GM12891 (cell line): ENCODE measurements at regions not wholly inside any gene's neighbourhood (a gene's known extent, or its start where the extent isn't known, plus 50 kb on each side); places are given as distances from the start of the nearest gene placed in this dataset.

Experiments used
- DNase-seq: peaks from one replicate; pipeline ENCODE4 v3.0.0; 2011; ENCODE audit warnings: low spot score; ENCODE audit not compliant: insufficient read length
- FAIRE-seq: peaks from 2 replicates; lab custom pipeline; 2011; peaks lifted over from hg19 to GRCh38; lab: Jason Lieb, UNC
- PAX5 ChIP-seq: IDR thresholded peaks from 2 replicates; pipeline ENCODE4 v1.6.1; 2011; ENCODE audit warnings: low read length, moderate library complexity, mild to moderate bottlenecking; ENCODE audit not compliant: insufficient read depth, severe bottlenecking
- POLR2A ChIP-seq: IDR thresholded peaks from 2 replicates; pipeline ENCODE4 v1.6.1; 2011; ENCODE audit warnings: low read depth, low read length, control low read depth
- POLR2AphosphoS5 ChIP-seq: IDR thresholded peaks from 2 replicates; pipeline ENCODE4 v1.6.1; 2011; ENCODE audit warnings: low read depth, low read length, control low read depth
- POU2F2 ChIP-seq: IDR thresholded peaks from 2 replicates; pipeline ENCODE4 v1.6.1; 2011; ENCODE audit warnings: low read depth, mild to moderate bottlenecking, control low read depth, low read length, moderate library complexity
- SPI1 ChIP-seq: IDR thresholded peaks from 2 replicates; pipeline ENCODE4 v1.6.1; 2011; ENCODE audit warnings: low read depth, low read length, control low read depth
- TAF1 ChIP-seq: IDR thresholded peaks from 2 replicates; pipeline ENCODE4 v1.6.1; 2011; ENCODE audit warnings: low read depth, low read length, control low read depth

DNA sequence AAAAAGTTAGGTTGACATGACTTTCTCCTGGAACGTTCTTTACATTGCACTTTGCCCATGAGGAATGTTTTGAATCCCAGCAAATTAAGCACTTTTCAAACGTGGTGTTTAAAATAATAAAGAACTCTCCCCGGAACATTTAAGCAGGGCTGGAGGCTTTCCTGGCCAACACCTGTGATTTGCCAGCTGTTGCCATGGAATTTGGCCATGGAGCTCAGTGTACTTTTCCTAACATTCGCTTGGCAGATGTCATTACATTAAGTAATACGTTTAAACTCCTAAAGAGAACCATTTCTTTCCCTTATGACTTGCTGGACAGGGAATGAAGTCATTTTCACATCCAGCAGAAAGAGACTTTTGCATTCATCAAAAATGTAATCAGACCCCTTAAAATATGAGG, 146.1 kb downstream of the GAS1 start:
- TF ChIP-seq SPI1 = no peak
- no peak for TF ChIP-seq POU2F2
- TF ChIP-seq TAF1 = no peak
- TF ChIP-seq POLR2AphosphoS5 = no peak
- TF ChIP-seq PAX5 = no peak
- no peak for TF ChIP-seq POLR2A
- FAIRE-seq (no peak), DNase-seq (no peak)

DNA sequence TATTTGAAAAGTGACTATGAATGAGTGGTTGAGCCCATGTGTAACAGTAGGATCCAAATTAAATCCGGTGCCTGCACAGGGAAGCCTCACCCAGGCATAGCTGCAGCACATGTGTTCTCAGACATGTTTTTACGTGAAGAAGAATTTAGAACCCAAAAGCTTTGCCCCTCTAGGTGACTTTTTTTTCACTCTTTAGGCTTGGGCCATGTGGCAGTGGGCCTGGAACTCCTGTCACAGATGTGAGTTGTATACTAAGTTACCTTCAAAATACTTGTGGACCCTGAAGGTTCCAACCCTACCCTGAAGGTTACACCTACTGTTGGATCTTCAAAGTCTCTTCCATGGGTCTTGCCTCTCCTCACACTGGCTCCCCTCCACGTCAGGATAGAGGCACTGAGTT, 146.6 kb downstream of the GAS1 start:
- FAIRE-seq (no peak), DNase-seq (no peak)
- no peak for TF ChIP-seq POU2F2
- TF ChIP-seq PAX5 = no peak
- no peak for TF ChIP-seq POLR2AphosphoS5
- TF ChIP-seq TAF1 = no peak
- no peak for TF ChIP-seq POLR2A
- no peak for TF ChIP-seq SPI1

DNA sequence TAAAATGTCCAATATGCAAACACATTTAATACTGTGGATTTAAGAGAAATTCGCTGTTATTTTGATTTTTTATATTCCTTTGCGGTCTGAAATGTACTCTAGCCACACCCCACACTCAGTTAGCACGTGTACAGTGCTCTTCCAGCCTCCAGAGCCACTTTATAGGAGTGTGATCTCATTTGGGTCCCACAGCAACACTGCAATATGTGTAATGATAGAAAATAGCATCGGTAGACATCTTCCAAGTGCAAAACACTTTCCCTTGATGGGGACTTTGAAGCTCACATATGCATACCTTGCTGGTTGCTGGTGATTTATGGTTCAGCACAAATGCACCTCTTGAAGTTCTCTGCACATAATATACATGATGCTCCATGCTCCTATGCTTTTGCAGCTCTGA, 148.3 kb downstream of the GAS1 start:
- DNase-seq (no peak), FAIRE-seq (no peak)
- TF ChIP-seq SPI1 (no peak), PAX5 (no peak)

DNA sequence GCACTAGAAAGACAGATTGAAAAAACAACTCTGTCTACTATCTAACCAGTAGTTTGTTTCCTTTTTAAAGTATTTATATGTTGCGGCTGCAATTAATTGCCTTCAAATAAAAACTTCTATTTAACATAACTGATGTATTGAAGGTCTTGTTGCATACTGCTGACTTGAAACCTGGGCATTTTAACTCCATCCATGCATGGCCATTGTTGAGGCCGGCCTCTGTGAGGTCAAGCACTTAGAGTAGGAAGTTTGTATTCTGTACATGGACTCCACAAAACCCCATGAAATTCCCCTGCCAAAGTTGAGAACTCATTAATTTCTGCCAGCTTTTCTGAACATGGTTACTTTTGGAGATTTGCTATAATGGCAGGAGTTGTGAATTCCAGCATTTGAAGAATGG, 150.6 kb downstream of the GAS1 start:
- no peak for DNase-seq
- TF ChIP-seq PAX5 (no peak), POU2F2 (no peak), SPI1 (no peak), POLR2A (no peak), POLR2AphosphoS5 (no peak), TAF1 (no peak)
- FAIRE-seq = no peak

DNA sequence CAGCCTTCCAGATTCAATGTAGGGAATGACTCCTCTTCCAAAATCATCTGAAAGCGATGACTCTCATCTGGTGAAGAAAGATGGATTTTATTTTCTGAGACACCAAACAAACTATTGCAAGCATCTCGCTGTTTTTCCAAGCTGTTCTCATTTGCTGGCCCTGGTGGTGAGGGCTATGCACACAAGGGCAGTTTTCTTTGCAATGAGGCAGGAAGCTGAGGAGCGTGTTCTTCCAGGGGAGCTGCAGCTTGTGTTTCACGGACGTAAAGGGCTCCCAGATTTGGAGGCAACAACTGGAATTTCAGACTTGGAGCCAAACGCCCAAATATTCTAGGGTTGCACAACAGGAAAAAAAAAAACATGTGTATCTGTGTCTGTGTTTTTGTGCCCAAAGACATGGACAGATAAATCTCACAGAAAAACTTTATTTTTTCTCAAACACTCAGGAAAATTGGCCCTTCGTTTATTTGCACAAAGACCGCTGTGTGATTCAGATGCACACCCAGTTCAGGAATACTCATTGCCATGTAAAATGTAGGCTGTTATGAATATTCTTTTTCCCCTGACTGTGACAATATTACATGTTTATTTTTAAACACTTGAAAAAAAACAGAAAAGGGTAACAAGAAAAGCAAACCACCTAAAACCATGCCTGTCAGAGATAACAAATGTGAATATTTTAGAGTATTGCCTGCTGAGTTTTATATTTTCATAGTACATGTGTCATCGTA, 151.3 kb downstream of the GAS1 start:
- no peak for TF ChIP-seq POU2F2
- TF ChIP-seq POLR2AphosphoS5 = no peak
- no peak for TF ChIP-seq TAF1
- no peak for TF ChIP-seq PAX5
- TF ChIP-seq POLR2A = no peak
- TF ChIP-seq SPI1 = no peak
- FAIRE-seq (no peak), DNase-seq (no peak)

DNA sequence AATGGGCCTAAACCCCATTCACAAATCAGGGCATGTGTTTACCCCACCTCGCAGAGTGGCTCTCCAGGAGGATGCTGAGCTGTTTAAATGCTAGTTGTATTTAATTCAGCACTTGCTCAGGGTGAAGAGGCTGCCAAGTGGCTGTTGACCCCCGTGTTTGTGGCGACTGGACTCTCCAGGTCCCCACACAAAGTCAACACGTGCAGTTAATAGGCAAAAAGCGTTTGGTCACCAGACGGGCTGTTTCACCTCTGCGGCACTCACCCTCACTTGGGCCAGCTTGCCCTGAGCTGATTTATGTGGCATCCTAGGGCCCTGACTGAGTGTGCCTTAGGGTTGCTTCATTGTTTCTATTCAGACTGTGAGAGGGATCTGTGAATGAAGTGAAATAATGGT, 152.3 kb downstream of the GAS1 start:
- no peak for FAIRE-seq
- TF ChIP-seq PAX5 (no peak), SPI1 (no peak), POLR2AphosphoS5 (no peak), POLR2A (no peak), TAF1 (no peak), POU2F2 (no peak)

DNA sequence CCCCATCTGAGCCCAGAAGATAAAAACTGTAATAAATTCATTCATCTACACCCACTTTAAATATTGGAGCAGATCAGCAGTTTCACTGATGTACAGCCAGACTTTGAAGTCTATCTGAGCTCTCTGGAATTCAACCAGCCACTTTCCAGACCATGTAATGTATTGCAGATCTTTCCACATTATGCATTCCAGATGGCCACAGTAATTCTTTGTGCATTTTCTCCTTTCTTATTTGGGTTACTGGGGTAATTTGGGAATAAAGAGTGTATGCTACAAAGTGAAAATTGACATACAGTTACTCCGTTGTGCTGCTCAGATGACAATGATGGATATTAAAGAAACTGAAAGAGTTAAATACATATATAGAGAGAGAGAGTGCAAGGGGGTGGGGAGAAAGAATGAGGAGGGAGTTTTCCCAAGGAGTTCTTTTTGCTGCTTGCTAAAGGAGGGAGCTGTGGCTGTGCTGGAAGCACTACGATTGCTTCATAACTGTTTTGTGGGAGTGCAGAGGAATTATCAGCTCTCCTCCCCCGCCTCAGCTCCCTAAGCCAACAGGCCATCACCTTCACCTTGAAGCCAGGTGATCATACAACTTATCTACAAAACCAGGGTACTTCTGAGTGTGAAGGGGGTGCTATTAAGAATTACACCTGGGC, 152.8 kb downstream of the GAS1 start:
- no peak for FAIRE-seq
- DNase-seq = no peak

More for the DNA sequence above, 152.3 kb downstream of the GAS1 start:
- DNase-seq = no peak

DNA sequence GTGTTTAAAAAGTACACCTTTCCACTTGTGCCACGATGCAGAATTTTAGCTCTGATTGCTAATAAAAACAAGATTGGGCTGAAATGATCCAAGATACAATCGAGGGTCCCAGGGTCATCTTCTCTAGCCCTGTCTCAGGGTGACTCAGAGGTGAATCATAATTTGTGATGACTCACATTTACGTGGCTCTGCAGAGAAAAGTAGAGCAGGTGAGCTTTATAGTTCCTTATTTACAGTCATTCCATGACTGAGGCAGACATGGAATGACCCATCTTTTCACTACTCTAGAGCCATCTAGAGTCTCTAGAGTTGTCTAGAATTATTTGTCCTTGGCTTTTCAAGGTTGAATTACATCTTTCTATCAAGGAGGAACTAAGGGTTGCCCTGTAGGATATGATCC, 155.2 kb downstream of the GAS1 start:
- FAIRE-seq = no peak
- no peak for DNase-seq
- TF ChIP-seq TAF1 = no peak

More for the DNA sequence above, 152.8 kb downstream of the GAS1 start:
- no peak for TF ChIP-seq POU2F2
- TF ChIP-seq POLR2AphosphoS5 = no peak
- no peak for TF ChIP-seq PAX5
- TF ChIP-seq POLR2A = no peak
- no peak for TF ChIP-seq SPI1
- TF ChIP-seq TAF1 = no peak

DNA sequence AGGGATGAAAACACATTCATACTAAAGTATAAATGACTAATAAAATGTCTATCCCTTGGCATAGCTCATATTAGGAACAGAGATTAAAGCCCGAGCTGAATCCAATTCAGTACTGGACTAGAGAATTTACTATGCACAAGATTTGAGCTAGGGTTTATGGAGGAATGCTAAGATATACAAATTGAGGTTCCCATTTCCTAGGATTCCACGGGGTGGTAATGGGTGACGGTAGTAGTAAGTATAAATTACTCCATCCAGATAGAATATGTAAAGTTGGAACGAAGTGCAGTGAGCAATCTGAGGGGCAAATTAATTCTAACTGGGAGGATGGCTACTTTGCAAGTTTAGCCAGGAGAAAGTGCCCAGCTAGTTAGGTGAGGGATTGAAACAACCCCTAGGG, 156.5 kb downstream of the GAS1 start:
- DNase-seq (no peak), FAIRE-seq (no peak)

DNA sequence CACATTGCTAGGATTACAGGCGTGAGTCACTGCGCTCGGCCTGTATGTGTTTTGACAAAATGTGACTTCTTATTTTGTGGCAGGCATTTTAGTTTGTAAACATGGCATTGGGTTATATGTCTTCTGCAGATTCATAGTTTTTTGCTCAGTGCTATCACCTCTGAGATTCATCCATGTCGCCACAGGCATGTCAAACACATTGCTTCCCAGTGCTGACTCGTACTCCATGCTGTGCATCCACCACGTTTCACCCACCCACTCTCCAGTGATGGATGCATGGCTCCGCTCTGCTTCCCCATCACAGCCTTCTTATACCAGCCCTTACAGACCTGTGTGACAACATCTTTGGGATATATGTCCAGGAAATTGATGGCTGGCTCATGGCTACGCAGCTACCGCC, 158.8 kb downstream of the GAS1 start:
- no peak for TF ChIP-seq PAX5
- TF ChIP-seq SPI1 = no peak
- no peak for TF ChIP-seq POLR2AphosphoS5
- TF ChIP-seq POU2F2 = no peak
- TF ChIP-seq POLR2A = no peak
- TF ChIP-seq TAF1 = no peak
- DNase-seq (no peak), FAIRE-seq (no peak)

More for the DNA sequence above, 156.5 kb downstream of the GAS1 start:
- TF ChIP-seq POU2F2 (no peak), SPI1 (no peak), TAF1 (no peak), PAX5 (no peak), POLR2A (no peak), POLR2AphosphoS5 (no peak)
